ENCODE measurements at regions not wholly inside any gene's neighbourhood (a gene's known extent, or its start where the extent isn't known, plus 50 kb on each side); places are given as distances from the start of the nearest gene placed in this dataset.

GRCh38 chr2:234271338-234271737, 220.8 kb downstream of the SPP2 start:
- H3K4me3 ChIP-seq (ENCODE audit: low read length): no peak overlapping the region
- H3K9ac ChIP-seq (ENCODE audit: low read length): no peak overlapping the region
- H3K27ac ChIP-seq (ENCODE audit: low read depth, low read length): no peak overlapping the region
- no peaks in the 10 kb centered on the region for H3K4me1 ChIP-seq (ENCODE audit: control insufficient read depth, insufficient read depth, low read length)
- H3K36me3 ChIP-seq (ENCODE audit: control insufficient read depth, insufficient read depth, low read length): no peaks in the 10 kb centered on the region
- no peaks in the 10 kb centered on the region for H3K27me3 ChIP-seq (ENCODE audit: control insufficient read depth, insufficient read depth, low read length)

DNA sequence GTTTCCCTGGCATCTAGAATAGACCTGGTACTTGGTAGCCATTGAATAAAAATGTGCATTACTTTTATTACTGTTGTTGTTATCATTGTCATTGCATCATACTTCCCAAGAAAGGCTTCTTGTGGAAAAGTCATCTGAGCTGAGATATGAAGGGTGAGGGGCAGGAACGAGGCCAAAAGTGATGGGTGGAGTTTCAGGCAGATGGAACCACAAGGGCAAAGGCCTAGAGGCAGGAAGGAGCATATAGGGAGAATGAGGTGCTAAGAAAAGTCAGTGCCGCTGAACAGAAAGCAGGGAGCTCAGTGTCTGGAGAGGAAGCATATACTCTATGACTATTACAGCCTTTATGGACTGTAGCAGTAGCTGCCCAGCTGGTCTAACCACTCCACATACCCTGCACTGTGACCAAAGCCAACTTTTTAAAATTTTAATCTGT, 219.3 kb downstream of the SPP2 start:
- no peak overlapping the region for H3K9ac ChIP-seq (ENCODE audit: low read length)
- H3K27ac ChIP-seq (ENCODE audit: low read depth, low read length): no peak overlapping the region
- no peaks in the 10 kb centered on the region for H3K27me3 ChIP-seq (ENCODE audit: control insufficient read depth, insufficient read depth, low read length)
- no peaks in the 10 kb centered on the region for H3K4me1 ChIP-seq (ENCODE audit: control insufficient read depth, insufficient read depth, low read length)
- no peaks in the 10 kb centered on the region for H3K36me3 ChIP-seq (ENCODE audit: control insufficient read depth, insufficient read depth, low read length)
- H3K4me3 ChIP-seq (ENCODE audit: low read length): no peak overlapping the region

GRCh38 chr2:234267534-234267933, 217.0 kb downstream of the SPP2 start:
- no peaks in the 10 kb centered on the region for H3K27me3 ChIP-seq (ENCODE audit: control insufficient read depth, insufficient read depth, low read length)
- H3K27ac ChIP-seq (ENCODE audit: low read depth, low read length): no peak overlapping the region
- H3K4me3 ChIP-seq (ENCODE audit: low read length): no peak overlapping the region
- no peaks in the 10 kb centered on the region for H3K36me3 ChIP-seq (ENCODE audit: control insufficient read depth, insufficient read depth, low read length)
- H3K4me1 ChIP-seq (ENCODE audit: control insufficient read depth, insufficient read depth, low read length): no peaks in the 10 kb centered on the region
- H3K9ac ChIP-seq (ENCODE audit: low read length): no peak overlapping the region

DNA sequence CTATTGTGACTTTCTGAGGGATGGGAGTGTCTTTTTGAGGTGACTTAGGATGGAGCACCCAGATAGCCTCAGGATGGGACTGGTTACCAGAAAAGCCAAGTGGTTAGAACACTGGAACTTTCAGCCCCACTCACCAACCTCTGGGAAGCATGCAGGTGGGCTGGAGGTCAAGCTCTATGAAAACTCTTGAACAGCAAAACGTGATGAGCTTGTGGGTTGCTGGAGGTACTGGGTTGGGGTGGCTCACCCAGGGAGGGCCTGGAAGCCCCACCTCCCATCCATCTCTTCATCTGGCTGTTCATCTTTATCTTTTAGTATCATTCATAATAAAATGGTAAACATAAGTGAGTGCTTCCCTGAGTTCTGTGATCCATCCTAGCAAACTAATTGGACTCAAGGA, 216.4 kb downstream of the SPP2 start:
- Histone ChIP-seq H3K4me1 (ENCODE audit: control insufficient read depth, insufficient read depth, low read length) (no peaks in the 10 kb centered on the region), H3K27me3 (ENCODE audit: control insufficient read depth, insufficient read depth, low read length) (no peaks in the 10 kb centered on the region), H3K9ac (ENCODE audit: low read length) (no peak overlapping the region), H3K4me3 (ENCODE audit: low read length) (no peak overlapping the region), H3K36me3 (ENCODE audit: control insufficient read depth, insufficient read depth, low read length) (no peaks in the 10 kb centered on the region), H3K27ac (ENCODE audit: low read depth, low read length) (no peak overlapping the region)

DNA sequence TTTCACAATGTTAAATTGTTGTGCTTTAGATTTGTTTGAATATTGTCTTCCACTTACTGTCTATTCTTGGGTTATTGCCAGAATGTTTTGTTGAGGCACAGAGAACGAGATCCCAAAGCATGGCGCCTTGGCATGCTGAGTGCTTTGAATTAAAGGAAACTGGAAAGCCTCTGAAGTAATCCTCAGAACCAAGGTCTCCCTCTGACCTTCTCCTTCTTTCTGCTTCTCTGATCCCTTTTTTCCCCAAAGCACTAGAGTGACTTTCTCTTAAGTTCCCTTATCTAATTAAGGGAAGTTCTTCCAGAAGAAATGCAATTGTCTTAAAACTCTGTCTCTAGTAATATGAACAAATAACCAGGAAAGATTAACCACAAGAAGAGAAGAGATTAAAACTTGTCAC, 214.7 kb downstream of the SPP2 start:
- no peak overlapping the region for H3K9ac ChIP-seq (ENCODE audit: low read length)
- no peak overlapping the region for H3K27ac ChIP-seq (ENCODE audit: low read depth, low read length)
- H3K4me1 ChIP-seq (ENCODE audit: control insufficient read depth, insufficient read depth, low read length): no peaks in the 10 kb centered on the region
- H3K36me3 ChIP-seq (ENCODE audit: control insufficient read depth, insufficient read depth, low read length): no peaks in the 10 kb centered on the region
- H3K4me3 ChIP-seq (ENCODE audit: low read length): no peak overlapping the region
- H3K27me3 ChIP-seq (ENCODE audit: control insufficient read depth, insufficient read depth, low read length): no peaks in the 10 kb centered on the region

- no peak overlapping the region for H3K9ac ChIP-seq (ENCODE audit: low read length)
- no peaks in the 10 kb centered on the region for H3K4me1 ChIP-seq (ENCODE audit: control insufficient read depth, insufficient read depth, low read length)
- no peak overlapping the region for H3K27ac ChIP-seq (ENCODE audit: low read depth, low read length)
- H3K36me3 ChIP-seq (ENCODE audit: control insufficient read depth, insufficient read depth, low read length): no peaks in the 10 kb centered on the region
- no peak overlapping the region for H3K4me3 ChIP-seq (ENCODE audit: low read length)
- H3K27me3 ChIP-seq (ENCODE audit: control insufficient read depth, insufficient read depth, low read length): no peaks in the 10 kb centered on the region
Measured at GRCh38 chr2:234261736-234262135, 211.2 kb downstream of the SPP2 start.

GRCh38 chr2:234259440-234259839, 208.9 kb downstream of the SPP2 start:
- Histone ChIP-seq H3K36me3 (ENCODE audit: control insufficient read depth, insufficient read depth, low read length) (no peaks in the 10 kb centered on the region), H3K4me1 (ENCODE audit: control insufficient read depth, insufficient read depth, low read length) (no peaks in the 10 kb centered on the region), H3K9ac (ENCODE audit: low read length) (no peak overlapping the region), H3K4me3 (ENCODE audit: low read length) (no peak overlapping the region), H3K27me3 (ENCODE audit: control insufficient read depth, insufficient read depth, low read length) (no peaks in the 10 kb centered on the region), H3K27ac (ENCODE audit: low read depth, low read length) (no peak overlapping the region)

- Histone ChIP-seq H3K36me3 (ENCODE audit: control insufficient read depth, insufficient read depth, low read length) (no peaks in the 10 kb centered on the region), H3K4me1 (ENCODE audit: control insufficient read depth, insufficient read depth, low read length) (no peaks in the 10 kb centered on the region), H3K4me3 (ENCODE audit: low read length) (no peak overlapping the region), H3K27ac (ENCODE audit: low read depth, low read length) (no peak overlapping the region), H3K27me3 (ENCODE audit: control insufficient read depth, insufficient read depth, low read length) (no peaks in the 10 kb centered on the region), H3K9ac (ENCODE audit: low read length) (no peak overlapping the region)
Measured at GRCh38 chr2:234258562-234259141, 208.2 kb downstream of the SPP2 start.

GRCh38 chr2:234257859-234258561, 207.5 kb downstream of the SPP2 start:
- no peak overlapping the region for H3K27ac ChIP-seq (ENCODE audit: low read depth, low read length)
- no peaks in the 10 kb centered on the region for H3K36me3 ChIP-seq (ENCODE audit: control insufficient read depth, insufficient read depth, low read length)
- no peak overlapping the region for H3K9ac ChIP-seq (ENCODE audit: low read length)
- H3K4me1 ChIP-seq (ENCODE audit: control insufficient read depth, insufficient read depth, low read length): no peaks in the 10 kb centered on the region
- H3K4me3 ChIP-seq (ENCODE audit: low read length): no peak overlapping the region
- H3K27me3 ChIP-seq (ENCODE audit: control insufficient read depth, insufficient read depth, low read length): no peaks in the 10 kb centered on the region

DNA sequence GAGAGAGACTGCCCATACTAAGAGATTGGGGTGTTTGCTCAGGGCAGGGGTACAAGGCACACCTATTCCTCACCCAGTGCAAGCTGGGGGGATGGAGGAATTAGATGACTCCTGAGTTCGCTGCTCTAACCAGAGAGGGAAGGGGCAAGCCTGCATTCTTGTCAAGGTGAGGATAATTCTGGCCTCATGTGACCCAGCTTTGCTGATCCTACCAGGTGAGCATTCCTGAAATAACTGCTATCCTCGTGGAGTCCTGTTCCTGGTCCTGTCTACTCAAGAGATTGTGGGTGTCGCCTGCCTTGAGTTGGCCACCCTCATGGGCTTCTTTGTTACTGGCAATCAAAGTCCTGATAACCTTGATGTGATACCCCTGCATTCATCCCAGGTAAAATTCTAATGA, 206.0 kb downstream of the SPP2 start:
- Histone ChIP-seq H3K36me3 (ENCODE audit: control insufficient read depth, insufficient read depth, low read length) (no peaks in the 10 kb centered on the region), H3K4me1 (ENCODE audit: control insufficient read depth, insufficient read depth, low read length) (no peaks in the 10 kb centered on the region), H3K27me3 (ENCODE audit: control insufficient read depth, insufficient read depth, low read length) (no peaks in the 10 kb centered on the region), H3K4me3 (ENCODE audit: low read length) (no peak overlapping the region), H3K9ac (ENCODE audit: low read length) (no peak overlapping the region), H3K27ac (ENCODE audit: low read depth, low read length) (no peak overlapping the region)

GRCh38 chr2:234254783-234255521, 204.4 kb downstream of the SPP2 start:
- Histone ChIP-seq H3K9ac (ENCODE audit: low read length) (no peak overlapping the region), H3K27ac (ENCODE audit: low read depth, low read length) (no peak overlapping the region), H3K4me1 (ENCODE audit: control insufficient read depth, insufficient read depth, low read length) (no peaks in the 10 kb centered on the region), H3K36me3 (ENCODE audit: control insufficient read depth, insufficient read depth, low read length) (no peaks in the 10 kb centered on the region), H3K4me3 (ENCODE audit: low read length) (no peak overlapping the region), H3K27me3 (ENCODE audit: control insufficient read depth, insufficient read depth, low read length) (no peaks in the 10 kb centered on the region)

GRCh38 chr2:234252772-234253171, 202.3 kb downstream of the SPP2 start:
- Histone ChIP-seq H3K27me3 (ENCODE audit: control insufficient read depth, insufficient read depth, low read length) (no peaks in the 10 kb centered on the region), H3K27ac (ENCODE audit: low read depth, low read length) (no peak overlapping the region), H3K4me1 (ENCODE audit: control insufficient read depth, insufficient read depth, low read length) (no peaks in the 10 kb centered on the region), H3K4me3 (ENCODE audit: low read length) (no peak overlapping the region), H3K9ac (ENCODE audit: low read length) (no peak overlapping the region), H3K36me3 (ENCODE audit: control insufficient read depth, insufficient read depth, low read length) (no peaks in the 10 kb centered on the region)
